NCI-H2107 (cell line): ENCODE measurements at regions not wholly inside any gene's neighbourhood (a gene's known extent, or its start where the extent isn't known, plus 50 kb on each side); places are given as distances from the start of the nearest gene placed in this dataset.
"Not testable (repeated sequence)": the region's sequence is repeated elsewhere in the genome, so short reads cannot be mapped to it uniquely, and the experiment has no call there.

ENCODE experiments used
- DNase-seq: peaks from one replicate; lab custom pipeline; 2025; lab: John Stamatoyannopoulos, UW

DNA sequence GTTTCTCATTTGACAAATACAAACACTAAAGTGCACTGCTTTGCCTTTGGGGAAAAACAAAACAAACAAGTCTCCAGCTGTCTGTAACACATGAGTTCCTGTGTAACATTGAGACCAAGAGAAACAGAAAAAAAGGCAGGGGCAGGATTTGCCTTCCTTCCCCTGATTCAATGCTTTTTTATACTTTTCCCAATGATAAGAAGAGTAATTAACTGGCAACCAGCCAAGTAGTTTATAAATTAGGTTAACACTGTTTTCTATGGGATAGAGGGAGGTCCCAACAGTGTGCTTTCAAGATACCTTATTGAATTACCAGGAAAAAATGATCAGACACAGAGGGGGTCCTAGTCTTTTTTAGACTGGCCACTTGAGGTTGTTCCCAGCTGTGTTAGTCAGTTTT lies 346.8 kb downstream of the TRIM36 start:
- no peak for DNase-seq

DNA sequence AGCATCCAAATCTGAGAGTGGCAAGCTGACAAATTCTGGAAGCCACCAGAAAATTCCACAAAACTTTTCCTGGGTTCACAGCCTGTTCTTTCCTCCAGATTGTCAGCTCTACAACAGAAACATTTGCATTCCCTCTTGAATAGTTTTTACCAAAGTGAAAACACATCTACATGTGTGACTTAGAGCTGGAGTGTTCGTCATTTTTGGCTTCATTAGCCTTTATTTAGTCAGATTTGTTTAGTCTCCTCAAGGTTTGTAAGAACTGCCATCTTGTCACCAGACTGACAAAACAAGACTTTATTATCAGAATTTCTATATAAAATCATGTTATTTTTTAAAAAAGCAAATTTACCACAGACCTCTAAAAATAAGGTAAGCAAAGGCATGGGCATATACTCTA lies 347.3 kb downstream of the TRIM36 start:
- DNase-seq, result no peak

DNA sequence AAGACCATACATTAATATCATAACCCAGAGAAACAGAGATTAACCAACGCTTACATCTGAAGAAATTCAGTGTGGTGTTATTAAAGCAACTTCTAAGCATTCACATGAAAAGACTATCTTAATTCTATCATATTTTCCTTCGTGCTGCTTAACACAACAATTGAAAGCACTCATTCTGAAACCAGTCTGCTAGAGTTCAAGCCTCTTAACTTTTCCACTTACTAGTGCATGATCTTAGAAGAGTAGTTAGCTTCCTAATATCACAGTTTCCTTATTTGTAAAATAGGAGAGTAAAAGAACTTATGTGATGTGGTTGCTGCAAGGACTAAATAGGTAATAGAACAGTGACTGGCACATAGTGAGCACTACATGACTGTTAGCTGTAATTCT lies 379.3 kb downstream of the TRIM36 start:
- no peak for DNase-seq

GRCh38 chr5:114789773-114790402 lies 379.8 kb downstream of the TRIM36 start:
- DNase-seq, result no peak

DNA sequence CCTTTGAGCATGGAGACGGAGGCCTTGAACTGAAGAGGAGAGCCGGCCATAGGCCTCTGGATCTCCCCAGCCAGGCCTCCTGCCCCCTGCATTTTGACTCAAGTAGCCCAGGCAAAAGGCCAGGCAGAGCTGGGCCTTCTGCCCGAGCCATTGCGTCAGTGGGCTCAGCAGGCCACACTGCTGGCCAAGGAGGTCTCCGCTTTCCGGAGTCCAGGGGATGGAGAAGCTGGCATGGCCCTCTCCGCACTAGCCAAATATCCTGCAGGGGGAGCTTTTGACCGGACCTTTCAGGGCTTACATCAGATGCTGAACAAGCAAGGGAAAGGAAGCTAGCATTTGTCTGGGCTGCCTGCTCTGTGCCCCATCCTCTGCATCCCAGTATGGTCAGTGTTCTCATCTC lies 386.8 kb downstream of the TRIM36 start:
- DNase-seq, result no peak

DNA sequence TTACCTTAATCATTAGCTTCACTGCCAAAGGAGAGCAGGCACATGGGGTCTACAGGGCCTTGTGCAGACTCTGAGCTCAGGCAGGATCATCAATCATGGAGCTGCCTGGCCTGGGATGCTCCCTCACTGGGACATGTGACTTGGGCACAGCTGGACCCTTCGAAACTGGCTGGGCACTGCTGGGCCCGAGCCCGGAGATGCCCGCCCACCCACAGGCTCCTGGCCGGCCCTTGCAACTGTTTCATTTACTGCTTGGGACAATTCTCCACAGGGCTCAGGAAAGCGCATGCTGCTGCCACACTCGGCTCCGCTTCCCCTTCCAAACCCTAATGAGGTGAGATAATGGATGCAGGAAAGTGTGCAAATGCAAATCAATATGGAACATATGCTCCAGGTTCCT lies 387.5 kb downstream of the TRIM36 start:
- DNase-seq, result no peak

DNA sequence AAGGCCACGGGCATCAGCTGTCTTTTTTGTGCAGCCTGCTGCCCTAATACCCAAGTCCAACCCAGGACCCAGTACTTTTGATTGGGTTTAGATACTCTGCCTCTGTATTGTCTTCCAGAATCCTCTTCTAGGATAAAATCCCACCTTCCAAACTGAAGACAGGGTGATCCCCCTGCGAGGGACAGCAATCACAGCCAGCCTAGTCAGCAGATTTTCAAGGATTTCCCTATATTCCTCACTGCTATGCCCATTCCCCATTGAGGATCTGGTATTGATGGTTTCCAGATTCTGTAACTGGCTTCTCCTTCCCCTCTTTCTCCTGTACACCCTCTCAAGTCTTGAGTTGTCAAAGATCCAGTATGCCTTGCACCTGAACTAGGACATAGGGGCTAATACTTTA lies 389.4 kb downstream of the TRIM36 start:
- DNase-seq, result no peak

DNA sequence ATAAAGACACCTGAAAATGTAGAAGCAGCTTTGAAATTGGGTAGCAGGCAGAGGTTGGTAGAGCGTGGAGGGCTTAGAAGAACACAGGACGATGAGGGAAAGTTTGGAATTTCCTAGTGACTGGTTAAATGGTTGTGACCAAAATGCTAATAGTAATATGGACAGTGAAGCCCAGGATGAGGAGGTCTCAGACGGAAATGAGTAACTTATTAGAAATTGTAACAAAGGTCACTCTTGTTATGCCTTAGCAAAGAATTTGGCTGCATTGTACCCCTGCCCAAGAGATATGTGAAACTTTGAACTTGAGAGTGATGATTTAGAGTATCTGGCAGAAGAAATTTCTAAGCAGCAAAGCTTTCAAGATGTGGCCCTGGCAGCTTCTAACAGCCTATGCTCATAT lies 382.5 kb downstream of the KCNN2 start:
- no peak for DNase-seq

DNA sequence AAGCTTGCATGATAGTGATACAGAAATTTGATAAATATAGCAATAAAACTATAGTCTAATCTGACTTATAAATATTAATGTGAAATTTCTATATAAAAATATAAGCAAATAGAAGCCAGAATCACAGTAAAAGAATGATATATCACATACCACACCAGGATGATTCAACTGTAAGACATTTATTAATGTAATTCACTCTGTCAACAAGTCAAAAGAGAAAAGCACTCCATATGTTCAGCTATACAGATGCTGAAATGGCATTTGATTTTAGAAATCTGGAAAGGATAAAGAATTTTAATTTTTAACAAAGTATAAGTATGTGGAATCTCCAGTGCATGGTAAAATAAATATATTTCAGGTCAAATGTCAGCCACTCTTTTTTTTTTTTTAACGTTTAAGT lies 372.4 kb downstream of the KCNN2 start:
- DNase-seq, result no peak

GRCh38 chr5:114729986-114730385 lies 368.1 kb downstream of the KCNN2 start:
- DNase-seq, result no peak

GRCh38 chr5:114727358-114727757 lies 365.5 kb downstream of the KCNN2 start:
- DNase-seq, result no peak

- DNase-seq, result no peak
Measured at GRCh38 chr5:114726131-114726530, 364.3 kb downstream of the KCNN2 start.

GRCh38 chr5:114719268-114719667 lies 357.4 kb downstream of the KCNN2 start:
- no peak for DNase-seq

- DNase-seq, result no peak
Measured at GRCh38 chr5:114716955-114717354, 355.1 kb downstream of the KCNN2 start.

DNA sequence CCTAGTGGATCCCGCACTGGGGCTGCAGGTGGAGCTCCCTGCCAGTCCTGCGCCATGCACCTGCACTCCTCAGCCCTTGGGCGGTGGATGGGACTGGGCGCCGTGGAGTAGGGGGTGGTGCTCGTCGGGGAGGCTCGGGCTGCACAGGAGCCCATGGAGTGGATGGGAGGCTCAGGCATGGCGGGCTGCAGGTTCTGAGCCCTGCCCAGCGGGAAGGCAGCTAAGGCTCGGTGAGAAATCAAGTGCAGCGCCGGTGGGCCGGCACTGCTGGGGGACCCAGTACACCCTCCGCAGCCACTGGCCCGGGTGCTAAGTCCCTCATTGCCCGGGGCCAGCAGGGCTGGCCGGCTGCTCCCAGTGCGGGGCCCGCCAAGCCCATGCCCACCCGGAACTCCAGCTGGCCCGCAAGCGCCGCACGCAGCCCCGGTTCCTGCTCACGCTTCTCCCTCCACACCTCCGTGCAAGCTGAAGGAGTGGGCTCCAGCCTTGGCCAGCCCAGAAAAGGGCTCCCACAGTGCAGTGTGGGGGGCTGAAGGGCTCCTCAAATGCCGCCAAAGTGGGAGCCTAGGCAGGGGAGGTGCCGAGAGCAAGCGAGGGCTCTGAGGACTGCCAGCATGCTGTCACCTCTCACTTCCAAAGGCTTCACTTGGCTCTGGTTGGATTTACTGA lies 342.5 kb downstream of the KCNN2 start:
- not testable (repeated sequence) for DNase-seq

GRCh38 chr5:114702731-114703130 lies 340.9 kb downstream of the KCNN2 start:
- no peak for DNase-seq

DNA sequence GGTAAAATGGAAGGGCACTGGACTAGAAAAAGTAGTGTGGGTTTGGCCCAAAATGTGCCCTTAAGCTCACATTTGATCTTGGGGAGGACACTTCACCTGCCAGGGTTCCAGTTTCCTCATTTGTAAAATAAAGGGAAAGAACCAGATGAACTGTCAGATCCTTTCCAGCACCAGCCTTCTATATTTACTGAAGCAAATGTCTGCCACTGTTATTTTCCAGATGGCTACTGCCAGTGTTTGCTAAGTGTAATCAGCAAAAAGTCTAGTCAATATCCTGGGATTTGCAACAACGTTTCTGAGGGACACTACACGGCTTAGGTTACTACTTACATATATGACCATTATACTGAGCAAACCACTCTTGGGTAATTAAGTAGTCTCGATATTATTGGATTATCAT lies 340.3 kb downstream of the KCNN2 start:
- DNase-seq, result no peak

- no peak for DNase-seq
Measured at GRCh38 chr5:114700823-114701222, 339.0 kb downstream of the KCNN2 start.

DNA sequence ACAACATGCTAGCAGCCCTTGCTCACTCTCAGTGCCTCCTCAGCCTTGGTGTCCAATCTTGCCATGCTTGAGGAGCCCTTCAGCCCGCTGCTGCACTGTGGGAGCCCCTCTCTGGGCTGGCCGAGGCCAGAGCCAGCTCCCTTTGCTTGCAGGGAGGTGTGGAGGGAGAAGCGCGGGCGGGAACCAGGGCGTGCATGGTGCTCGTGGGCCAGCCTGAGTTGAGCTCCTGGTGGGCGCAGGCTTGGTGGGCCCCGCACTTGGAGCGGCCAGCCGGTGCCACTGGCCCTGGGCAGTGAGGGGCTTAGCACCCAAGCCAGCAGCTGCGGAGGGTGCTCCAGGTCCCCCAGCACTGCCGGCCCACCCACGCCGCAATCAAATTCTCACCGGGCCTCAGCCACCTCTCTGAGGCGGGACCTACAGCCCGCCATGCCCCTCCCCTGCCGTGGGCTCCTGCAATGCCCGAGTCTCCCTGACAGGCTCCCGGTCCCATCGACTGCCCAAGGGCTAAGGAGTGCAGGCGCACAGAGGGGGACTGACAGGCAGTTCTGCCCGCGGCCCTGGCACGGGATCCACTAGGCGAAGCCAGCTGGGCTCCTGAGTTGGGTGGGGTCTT lies 333.5 kb downstream of the KCNN2 start:
- DNase-seq, result no peak

- no peak for DNase-seq
Measured at GRCh38 chr5:114686356-114686755, 324.5 kb downstream of the KCNN2 start.

- DNase-seq, result no peak
Measured at GRCh38 chr5:114678778-114679177, 316.9 kb downstream of the KCNN2 start.

DNA sequence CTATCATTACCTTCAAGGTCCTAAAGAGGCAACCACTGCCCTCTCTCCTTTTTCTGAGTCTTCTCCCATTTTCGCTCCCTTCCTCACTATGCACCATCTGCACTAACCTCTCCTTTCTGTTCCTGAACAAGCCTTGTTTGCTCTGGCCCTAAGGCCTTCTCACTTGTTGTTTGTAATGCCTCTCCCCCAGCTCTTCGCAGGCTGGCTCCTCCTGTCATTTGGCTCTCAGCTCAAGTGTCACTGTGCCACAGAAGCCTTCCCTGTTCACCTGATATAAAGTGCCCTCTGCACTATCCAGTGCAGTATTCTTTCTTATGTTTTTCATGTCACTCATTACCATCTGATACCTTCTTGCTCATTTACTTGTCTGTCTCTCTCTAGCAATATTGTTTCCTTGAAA lies 303.7 kb downstream of the KCNN2 start:
- no peak for DNase-seq

DNA sequence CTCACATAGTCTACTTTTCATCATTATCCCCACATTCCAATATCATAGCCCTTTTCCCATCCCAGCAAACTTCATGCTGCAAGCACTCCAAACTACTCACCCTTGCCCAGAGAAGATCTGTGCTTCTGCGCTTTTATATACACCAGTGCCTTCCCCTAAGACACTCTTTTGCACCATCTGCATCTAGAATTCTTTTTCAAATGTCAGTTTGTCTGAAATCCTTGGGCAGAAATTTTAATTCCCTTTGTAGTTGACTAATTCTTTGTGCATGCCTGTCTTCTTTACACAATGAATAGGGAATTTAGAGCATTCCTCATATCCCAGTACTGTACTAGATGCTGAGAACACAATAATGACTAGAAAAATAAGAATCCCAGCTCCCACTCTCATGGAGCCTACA lies 298.9 kb downstream of the KCNN2 start:
- DNase-seq, result no peak

- DNase-seq, result no peak
Measured at GRCh38 chr5:114658194-114658593, 296.3 kb downstream of the KCNN2 start.
